ENCODE measurements at regions not wholly inside any gene's neighbourhood (a gene's known extent, or its start where the extent isn't known, plus 50 kb on each side); places are given as distances from the start of the nearest gene placed in this dataset.

DNA sequence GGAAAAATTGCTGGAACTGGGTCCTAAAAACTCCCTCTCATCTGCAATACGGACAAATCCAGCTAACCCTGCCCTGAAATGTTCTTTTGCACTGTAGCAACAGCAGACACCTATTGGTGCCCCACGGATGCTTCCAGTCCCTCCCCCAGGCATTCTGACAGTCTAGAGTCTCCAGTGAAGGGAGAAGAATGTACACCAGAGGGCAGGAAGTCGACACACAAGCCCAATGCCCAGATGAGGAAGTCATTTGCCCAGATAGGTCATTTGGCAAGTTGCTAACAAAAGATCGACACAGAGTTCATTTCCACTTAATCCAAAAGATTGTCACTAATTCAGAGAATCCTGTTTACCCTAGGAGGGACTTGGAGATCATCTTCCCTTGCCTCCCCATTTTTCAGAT is 293.0 kb upstream of the PRDM1 start:
- 30 to 70% (median 38%) methylated on average over 4 of the region's 4 CpGs for WGBS, 3 donors
- no peak overlapping the region for H3K27ac ChIP-seq (ENCODE audit: low read depth, low read length)

DNA sequence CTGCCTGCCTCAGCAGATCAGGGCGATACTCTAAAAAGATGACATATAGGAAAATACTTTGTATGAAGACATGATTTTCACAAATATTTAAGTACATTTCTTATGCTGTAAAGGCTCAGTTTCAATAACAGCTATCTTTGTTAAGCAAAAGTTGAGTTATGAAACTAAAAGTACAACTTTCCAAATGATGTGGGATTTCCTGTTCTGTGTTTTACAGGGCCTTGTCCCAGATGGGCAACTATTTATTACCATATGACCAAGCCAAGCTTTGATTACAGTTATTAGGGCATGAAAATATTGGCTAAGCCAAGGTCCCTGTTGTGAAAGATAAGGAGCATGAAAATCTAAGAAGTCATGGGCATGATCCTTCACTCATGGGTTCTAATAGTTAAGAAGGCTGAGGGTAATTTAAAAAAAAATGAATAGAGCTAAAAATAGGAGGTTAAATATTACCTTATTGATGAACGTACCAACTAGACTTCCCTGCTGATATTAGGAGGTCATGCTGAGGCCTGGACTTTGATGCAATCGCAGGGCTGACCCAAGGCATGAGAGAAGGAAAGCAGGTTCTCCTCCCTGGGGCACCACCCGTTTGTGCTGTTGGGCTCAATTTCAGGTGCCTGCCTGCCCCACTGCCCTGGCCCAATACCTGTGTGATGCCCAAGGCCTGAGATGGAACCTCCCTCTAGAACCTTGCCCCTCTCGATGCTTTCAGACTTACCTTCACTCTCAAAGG is 294.4 kb upstream of the PRDM1 start:
- H3K27ac ChIP-seq (ENCODE audit: low read depth, low read length): no peak overlapping the region
- WGBS, 3 donors: 41 to 56% (median 51%) methylated on average over 5 of the region's 5 CpGs

DNA sequence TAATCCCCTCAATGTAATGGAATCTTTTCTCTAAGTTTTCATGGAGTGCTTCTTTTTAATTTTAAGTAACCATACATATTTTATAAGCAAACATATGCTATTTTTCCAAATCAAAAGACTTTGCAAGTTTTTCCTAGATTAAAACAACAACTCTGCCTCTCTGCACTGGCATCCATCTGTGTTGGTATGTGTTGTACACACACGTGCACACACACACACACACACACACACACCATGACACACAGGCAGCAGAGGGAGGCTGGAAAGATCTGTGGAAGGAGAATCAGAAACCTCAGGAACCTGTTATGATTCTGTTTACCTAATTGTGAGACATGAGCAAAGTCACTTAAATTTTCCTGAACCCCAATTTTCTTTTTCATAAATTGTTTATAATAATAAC is 295.0 kb upstream of the PRDM1 start:
- WGBS, 3 donors: 64 to 70% (median 67%) methylated on average over 1 of the region's 1 CpG
- H3K27ac ChIP-seq (ENCODE audit: low read depth, low read length): no peak overlapping the region

DNA sequence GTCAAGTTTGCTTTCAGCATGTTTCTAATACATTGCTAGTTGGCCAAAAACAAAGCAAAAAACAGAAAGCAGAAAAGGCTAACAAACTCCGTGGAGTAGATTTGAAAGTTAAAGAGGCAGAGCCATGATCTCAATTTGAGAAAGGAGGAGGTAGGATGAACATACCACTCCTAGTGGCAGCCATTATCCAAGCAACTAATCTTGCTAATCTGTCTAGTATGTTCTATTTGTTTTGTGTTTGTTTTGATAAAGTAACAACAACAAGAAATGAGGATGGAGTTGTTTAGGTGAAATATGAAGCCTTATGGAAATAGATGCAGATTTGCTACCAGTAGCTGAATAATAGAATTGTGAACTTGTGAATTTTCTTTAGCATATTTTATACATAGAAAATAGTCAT is 295.5 kb upstream of the PRDM1 start:
- 35 to 51% (median 51%) methylated on average over 1 of the region's 1 CpG for WGBS, 3 donors
- no peak overlapping the region for H3K27ac ChIP-seq (ENCODE audit: low read depth, low read length)

DNA sequence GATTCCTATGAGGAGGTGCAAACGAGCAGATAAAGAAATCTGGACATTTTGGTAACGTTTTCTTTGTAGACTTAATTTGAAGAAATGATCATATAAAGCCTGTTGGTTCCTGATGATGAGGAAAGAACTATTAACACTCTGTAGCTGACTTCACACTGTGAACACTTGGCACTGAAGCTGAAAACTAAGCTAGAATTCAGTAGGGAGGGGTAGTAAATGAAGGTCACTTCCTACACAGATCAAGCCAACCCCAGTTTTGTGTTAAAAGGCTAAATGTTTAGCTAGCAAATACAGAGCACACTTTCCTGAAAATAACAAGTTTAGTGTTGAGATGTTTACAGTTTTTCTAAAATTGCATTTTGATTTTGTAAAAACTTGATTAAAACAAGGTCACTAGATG is 296.2 kb upstream of the PRDM1 start:
- WGBS, 3 donors: 16 to 65% (median 59%) methylated on average over 2 of the region's 2 CpGs
- H3K27ac ChIP-seq (ENCODE audit: low read depth, low read length): no peak overlapping the region

DNA sequence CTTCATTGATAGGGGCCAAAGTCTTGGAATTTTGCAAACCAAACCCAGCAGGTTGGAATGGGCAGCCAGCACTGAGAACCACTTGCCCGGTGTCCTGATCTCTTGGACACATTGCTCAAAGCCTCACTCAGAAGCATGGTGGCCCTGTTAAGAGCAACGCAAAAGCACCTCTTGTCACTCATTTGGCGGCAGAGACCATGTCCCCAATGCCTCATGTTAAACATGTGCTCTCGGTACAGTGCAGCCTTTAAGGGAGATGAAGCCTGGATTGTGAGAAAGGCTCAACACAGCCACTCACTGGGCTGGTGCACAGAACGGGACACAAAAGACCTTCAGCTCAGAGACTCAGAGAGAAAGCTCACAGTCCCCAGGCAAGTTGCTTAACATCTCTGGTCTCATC is 298.4 kb upstream of the PRDM1 start:
- WGBS, 3 donors: 96 to 97% (median 96%) methylated on average over 5 of the region's 5 CpGs
- H3K27ac ChIP-seq (ENCODE audit: low read depth, low read length): no peak overlapping the region

DNA sequence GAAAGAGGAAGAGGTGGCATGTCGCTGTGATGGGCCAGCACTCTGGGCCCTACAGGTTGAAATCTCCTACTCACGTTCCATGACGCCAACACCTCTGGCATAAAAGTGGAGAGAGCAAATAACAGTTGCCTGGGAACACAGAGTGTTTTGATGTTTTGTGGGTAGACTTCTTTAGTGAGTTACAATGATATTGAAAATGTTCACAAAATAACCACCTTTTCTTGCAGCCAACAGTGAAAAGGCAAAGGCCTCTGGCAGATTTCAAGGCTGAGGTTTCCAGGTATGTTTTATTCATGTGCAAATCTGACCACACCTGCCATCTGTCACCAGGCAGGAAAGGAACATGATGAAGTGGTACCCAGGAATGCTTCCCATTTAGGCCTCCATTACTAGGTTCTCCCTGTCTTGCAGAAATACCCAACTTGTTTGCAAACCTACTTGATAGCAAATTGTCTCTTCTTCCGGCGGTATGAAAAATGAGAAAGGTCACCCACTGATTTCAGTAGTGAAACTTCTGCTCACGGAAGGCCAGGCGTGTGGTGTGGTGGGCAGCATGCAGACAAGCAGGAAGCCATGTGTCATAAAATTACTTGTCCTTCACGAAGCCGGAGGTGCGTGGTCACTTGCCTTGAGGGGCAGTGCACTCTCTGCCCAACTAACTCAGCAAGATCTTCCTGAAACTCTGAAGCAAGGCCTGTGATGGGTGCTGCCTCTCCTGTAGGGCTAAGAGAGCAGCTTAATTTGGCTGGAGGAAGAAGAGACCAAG is 299.1 kb upstream of the PRDM1 start:
- WGBS, 3 donors: 83 to 93% (median 86%) methylated on average over 10 of the region's 10 CpGs
- H3K27ac ChIP-seq (ENCODE audit: low read depth, low read length): no peak overlapping the region

DNA sequence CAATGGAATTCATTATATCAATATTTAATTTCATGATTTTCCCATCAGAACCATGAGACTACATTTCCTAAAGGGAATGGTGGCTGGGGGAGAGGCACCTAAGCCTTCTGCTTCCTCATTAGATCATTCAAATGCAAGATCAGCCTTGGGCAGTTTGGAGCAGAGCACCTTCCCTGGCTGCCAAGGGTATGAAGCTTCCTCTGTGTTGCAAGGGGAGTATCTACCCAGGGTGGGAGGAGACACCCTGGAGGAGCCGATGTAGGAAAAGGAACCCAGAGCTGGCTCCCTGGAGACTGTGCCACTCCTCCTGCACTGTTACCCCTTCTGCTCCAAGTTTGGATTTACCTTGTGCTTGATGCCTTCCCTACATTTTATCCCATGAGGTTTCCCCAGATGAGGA is 299.7 kb upstream of the PRDM1 start:
- 42 to 77% (median 50%) methylated on average over 1 of the region's 1 CpG for WGBS, 3 donors
- H3K27ac ChIP-seq (ENCODE audit: low read depth, low read length): no peak overlapping the region

DNA sequence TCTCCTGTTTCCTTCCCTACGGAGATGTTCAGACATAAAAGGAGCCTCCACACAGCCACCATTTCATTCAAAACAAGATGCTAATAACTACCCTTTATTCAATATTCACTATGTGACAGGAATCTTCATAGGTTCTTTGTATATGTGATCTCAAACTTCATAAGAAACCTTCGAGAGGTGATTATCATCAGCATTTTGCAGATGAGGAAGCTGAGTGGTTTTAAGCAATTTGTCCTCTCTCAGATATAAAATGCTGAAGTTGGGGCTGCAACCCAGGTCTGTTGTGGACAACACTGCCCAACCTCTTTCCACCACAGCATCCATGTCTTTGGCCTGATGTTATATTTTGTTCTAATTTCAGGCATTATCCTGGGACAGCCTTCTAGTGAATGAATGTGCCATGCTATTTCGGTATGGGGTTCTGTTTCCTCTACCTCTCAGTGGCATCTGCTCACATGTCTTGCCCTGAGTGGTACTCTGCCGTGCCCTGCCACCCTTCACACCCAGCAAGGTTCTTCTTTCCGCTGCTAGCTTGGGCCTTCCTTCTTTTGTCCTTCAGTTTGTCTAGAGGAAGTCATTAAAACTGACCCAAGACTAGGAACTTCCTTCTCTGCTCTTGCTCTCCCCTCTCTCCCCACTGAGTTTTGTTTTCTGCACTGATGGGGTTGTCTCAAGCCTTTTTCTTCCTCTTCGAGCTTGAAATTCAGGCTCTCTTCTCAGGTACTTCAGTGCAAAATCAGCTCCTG is 300.9 kb upstream of the PRDM1 start:
- WGBS, 3 donors: 50 to 82% (median 59%) methylated on average over 6 of the region's 6 CpGs
- no peak overlapping the region for H3K27ac ChIP-seq (ENCODE audit: low read depth, low read length)

DNA sequence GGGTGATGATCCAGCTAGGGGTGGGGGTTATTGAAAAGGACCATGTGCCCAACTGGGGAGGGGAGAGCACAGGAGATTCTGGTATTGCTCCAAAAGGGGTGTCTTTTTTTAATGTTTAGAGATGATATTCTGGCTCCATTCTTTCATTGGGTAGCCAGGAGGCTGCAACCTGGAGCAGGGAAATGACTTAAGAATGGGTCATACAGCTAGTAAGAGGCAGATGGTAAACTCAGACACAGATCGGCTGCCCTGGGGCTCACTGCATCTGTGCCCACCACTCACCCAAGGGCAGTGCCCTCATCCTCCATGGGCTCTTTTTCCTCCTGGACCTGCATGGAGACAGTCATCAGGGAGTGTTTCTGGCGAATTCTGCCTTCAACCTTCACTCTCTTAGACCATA is 302.0 kb upstream of the PRDM1 start:
- no peak overlapping the region for H3K27ac ChIP-seq (ENCODE audit: low read depth, low read length)
- 85 to 90% (median 89%) methylated on average over 2 of the region's 2 CpGs for WGBS, 3 donors

DNA sequence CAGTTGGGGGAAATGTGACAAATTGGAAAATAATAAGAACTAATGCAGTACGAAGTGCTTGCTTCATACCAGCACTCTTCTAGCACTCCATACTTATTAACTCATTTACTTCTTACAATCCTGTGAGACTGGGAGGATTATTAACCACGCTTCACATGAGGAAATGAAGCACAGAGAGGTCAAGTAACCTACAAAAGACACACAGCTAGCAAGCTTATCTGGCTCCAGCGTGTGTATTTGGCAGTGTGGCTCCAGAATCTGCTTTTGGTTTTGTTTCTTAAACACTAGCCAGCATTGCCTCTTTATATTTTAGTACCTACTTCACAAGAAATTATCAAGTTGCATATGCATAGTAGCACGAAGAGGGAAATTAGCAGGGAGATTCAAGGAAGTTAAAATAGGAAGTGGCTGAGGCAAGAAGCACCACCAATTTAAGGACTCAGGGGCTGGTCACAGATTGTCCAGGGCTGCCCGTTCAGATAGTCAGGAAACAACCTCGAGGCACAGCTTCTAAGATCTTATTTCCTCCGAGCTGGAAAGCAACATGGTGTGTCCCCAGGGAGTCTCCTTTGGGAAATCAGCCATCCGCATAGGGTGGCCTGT is 302.7 kb upstream of the PRDM1 start:
- H3K27ac ChIP-seq (ENCODE audit: low read depth, low read length): no peak overlapping the region
- 53 to 74% (median 62%) methylated on average over 8 of the region's 8 CpGs for WGBS, 3 donors

DNA sequence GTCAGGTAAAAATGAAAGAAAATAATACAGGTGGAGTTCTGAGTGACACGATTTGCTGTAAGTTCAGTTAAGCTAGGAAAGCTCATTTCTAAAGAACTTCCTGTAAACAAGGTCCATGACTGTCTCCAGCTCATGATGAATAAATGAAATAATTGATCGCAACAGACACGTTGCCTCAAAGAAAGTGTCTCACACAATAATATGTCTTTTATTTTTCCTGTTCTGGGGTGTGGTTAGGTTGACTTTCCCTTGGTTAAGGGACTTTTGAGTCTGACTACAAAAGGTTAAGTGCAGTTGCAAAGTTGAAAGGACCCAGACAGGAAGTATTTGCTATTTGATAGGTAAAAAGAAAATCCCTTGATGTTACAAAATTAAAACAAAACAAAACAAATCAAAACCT is 304.2 kb upstream of the PRDM1 start:
- H3K27ac ChIP-seq (ENCODE audit: low read depth, low read length): no peak overlapping the region

DNA sequence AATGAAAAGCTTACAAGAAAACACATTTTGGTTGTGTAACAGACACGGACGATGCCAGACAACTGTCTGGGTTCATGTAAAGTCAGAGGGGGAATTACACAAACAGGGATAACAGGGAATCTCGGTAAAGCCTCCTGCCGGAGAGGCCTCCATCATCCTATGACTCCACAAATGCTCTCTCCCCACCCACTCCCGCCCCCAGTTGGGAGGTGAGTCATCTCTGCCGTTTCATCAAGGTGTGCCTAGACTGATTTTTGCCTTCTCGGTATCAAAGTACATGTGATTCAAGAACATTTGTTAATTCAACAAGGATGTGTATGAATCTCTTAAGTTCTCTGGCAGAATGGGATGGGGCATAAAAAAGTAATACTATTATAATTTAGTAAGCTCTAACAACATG is 304.9 kb upstream of the PRDM1 start:
- no peak overlapping the region for H3K27ac ChIP-seq (ENCODE audit: low read depth, low read length)

More for the DNA sequence above, 304.2 kb upstream of the PRDM1 start:
- 56 to 67% (median 67%) methylated on average over 3 of the region's 3 CpGs for WGBS, 3 donors

DNA sequence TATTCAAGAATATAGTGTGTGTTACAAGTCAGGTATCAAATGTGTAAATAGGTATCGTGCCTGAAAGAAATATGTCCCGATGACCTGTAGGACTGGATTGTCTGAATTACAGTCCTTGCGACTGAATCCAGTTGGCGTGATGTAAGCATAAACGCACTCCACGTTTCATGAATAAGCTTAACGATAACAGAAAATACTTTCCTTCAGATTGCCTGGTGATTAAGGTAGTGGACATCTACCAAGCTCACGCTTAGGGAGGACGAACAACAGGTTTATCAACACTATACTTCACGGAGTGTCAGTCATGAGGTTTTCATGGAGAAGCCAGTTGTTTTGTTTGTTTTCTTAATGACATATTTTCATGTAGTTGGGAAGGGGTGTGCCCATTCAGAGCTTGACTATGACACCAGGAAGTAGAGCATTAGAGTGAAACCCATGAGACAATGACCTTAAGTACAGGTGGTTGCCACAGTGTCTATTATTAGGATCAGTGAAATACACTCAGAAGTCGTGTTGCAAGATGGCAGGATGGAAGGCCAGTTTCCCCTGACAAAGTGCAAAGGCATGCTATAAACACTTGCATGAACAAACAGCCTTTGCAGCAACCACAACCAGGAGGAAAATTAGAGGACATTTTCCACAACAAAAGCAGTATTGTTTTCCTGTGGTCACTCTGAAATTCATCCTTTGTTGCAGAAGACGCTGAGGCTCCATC is 305.8 kb upstream of the PRDM1 start:
- WGBS, 3 donors: 86 to 92% (median 90%) methylated on average over 12 of the region's 12 CpGs
- H3K27ac ChIP-seq (ENCODE audit: low read depth, low read length): no peak overlapping the region

More for the DNA sequence above, 304.9 kb upstream of the PRDM1 start:
- WGBS, 3 donors: 66 to 81% (median 79%) methylated on average over 7 of the region's 7 CpGs

DNA sequence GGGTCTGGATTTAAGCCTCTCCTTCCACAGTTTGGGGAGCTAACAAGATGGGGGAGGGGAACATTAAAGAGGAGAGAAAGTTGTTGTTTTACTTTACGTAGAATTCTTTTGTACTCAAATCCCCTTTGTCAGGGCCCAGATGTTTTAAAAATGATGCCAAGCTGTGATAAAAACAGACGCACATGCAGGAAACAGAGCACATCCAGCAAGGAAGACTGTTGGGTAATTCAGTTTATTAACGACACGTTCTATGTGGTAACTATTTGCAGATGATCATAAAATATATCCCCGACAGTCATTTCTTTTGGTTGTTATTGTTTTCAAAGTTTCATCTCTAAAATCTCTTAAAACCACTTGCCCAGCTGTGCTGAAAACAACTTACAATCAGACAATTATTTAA is 307.0 kb upstream of the PRDM1 start:
- 19 to 69% (median 32%) methylated on average over 5 of the region's 5 CpGs for WGBS, 3 donors
- H3K27ac ChIP-seq (ENCODE audit: low read depth, low read length): no peak overlapping the region

DNA sequence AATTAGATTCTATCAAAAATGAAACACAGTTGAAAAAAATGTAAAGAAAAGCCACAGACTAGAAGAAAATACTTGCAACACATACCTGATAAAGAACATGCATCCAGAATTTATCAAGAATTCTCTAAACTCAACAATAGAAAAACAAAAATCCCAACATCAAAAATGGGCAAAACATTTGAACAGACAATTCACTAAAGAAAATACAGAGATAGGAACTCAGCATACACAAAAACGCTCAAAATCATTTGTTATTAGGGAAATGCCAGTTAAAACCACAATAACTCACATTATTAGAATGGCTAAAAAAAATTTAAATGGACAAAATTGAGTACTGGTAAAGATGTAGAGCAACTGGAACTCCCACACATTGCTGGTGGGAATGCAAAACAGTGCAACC is 311.0 kb upstream of the PRDM1 start:
- no peak overlapping the region for H3K27ac ChIP-seq (ENCODE audit: low read depth, low read length)
- WGBS, 3 donors: 78 to 95% (median 90%) methylated on average over 1 of the region's 1 CpG

DNA sequence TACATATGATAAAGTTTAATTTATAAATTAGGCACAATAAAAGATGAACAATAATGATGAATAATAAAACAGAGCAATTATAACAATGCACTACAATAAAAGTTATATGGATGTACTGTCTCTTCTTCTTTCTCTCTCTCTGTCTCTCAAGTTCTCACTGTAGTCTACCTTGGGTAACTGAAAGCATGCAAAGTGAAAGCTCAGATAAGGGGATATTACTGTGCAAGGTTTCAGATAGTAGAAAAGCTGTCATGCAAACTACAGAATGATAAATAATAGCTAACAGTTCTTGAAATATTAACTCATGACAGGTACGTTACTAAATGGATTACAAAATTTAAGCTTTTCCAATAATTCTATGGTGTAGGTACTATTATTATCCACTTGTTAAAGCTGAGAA is 311.9 kb upstream of the PRDM1 start:
- H3K27ac ChIP-seq (ENCODE audit: low read depth, low read length): no peak overlapping the region
- WGBS, 3 donors: 69 to 95% (median 89%) methylated on average over 1 of the region's 1 CpG

DNA sequence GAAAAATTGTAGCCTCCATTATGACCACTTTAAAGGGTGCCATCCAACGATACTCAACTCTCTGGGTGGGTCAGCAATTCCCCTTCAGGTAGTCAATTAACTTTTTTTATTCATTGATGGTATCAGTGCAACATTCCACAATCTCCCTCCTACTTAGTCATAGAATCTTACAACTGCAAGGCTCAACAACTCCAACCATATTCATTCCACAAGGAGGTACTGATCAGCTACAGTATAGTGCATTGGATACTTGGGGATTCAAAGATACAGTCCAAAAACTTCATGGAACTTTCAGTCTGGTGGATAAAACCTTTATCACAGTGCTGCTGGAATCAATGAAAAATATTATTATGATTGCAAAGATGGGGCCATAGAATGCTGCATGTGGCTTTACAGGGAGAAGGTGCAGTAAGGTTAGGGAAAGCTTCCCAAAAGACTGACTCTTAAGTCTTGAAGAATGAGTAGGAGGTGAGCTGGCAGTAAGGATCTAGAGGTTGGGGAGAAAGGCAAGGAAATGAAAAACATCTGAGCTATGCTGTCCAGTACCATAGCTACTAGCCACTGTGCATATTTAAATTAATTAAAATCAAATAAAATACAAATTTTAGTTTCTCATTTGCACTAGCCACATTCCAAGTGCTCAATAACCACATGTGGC is 314.7 kb upstream of the PRDM1 start:
- WGBS, 3 donors: 93 to 97% (median 94%) methylated on average over 1 of the region's 1 CpG
- no peak overlapping the region for H3K27ac ChIP-seq (ENCODE audit: low read depth, low read length)
